B cell (primary cell): ENCODE measurements at regions not wholly inside any gene's neighbourhood (a gene's known extent, or its start where the extent isn't known, plus 50 kb on each side); places are given as distances from the start of the nearest gene placed in this dataset.

Experiments used
- EZH2 ChIP-seq: IDR thresholded peaks from 2 replicates; pipeline ENCODE4 v1.6.1; 2012; ENCODE audit warnings: borderline replicate concordance, low read depth, mild to moderate bottlenecking, moderate library complexity, low read length; ENCODE audit not compliant: insufficient read depth, poor library complexity, severe bottlenecking
- TF ChIP-seq, protein P1 (sequence below): fragments of 200-600 bp; IDR thresholded peaks from one replicate; pipeline ENCODE4 v1.8.0; 2022; ENCODE audit warnings: antibody characterized with exemption, mild to moderate bottlenecking

DNA sequence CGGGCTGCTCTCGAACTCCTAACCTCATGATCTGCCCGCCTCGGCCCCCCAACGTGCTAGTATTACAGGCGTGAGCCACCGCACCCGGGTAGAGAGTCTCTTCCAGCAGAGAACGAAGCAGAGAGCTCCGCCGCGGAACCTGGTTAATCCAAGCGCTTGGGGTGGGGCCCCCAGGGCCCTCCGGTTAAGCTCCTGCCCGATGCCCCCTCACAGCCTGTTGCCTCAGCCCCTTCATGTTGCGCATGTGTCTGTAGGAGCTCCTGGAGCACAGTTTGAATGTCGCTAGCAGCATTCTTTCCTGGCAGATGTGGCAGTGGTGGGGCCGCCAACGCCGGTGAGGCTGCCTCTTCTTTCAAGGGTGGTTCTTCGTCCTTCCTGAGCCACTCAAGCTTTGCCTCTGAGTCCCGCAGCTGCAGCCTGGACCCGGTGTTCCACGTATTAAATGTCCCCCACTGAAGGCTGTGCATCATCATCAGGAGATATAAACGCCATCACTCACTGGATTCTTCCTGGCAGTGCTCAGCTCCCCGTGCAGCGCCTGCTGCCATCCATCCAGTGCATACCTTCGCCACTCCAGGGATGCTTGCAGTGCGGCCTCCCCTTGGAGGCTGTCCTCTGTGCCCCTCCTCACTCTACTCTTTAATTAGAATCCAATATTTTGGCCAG lies 1919.3 kb downstream of the PCDH9 start:
- TF ChIP-seq, protein P1, sequence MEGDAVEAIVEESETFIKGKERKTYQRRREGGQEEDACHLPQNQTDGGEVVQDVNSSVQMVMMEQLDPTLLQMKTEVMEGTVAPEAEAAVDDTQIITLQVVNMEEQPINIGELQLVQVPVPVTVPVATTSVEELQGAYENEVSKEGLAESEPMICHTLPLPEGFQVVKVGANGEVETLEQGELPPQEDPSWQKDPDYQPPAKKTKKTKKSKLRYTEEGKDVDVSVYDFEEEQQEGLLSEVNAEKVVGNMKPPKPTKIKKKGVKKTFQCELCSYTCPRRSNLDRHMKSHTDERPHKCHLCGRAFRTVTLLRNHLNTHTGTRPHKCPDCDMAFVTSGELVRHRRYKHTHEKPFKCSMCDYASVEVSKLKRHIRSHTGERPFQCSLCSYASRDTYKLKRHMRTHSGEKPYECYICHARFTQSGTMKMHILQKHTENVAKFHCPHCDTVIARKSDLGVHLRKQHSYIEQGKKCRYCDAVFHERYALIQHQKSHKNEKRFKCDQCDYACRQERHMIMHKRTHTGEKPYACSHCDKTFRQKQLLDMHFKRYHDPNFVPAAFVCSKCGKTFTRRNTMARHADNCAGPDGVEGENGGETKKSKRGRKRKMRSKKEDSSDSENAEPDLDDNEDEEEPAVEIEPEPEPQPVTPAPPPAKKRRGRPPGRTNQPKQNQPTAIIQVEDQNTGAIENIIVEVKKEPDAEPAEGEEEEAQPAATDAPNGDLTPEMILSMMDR: no peak
- no peak for TF ChIP-seq EZH2
